CD4-positive, alpha-beta T cell treated with Interleukin-4 for 1 hour (primary cell): ENCODE measurements at regions not wholly inside any gene's neighbourhood (a gene's known extent, or its start where the extent isn't known, plus 50 kb on each side); places are given as distances from the start of the nearest gene placed in this dataset.
A peak's percentile ranks its signal among the peaks of the same experiment; 100 is the strongest.
"Not testable (repeated sequence)": the region's sequence is repeated elsewhere in the genome, so short reads cannot be mapped to it uniquely, and the experiment has no call there.

ENCODE experiments used
- DNase-seq, 2 donors: peaks; one replicate each; pipeline ENCODE4 v3.0.0-alpha.2; 2020 to 2022

- no peak for DNase-seq
Measured at GRCh38 chr10:28186887-28187578, 115.8 kb downstream of the MPP7 start.

- no peak for DNase-seq
Measured at GRCh38 chr10:28186461-28186860, 116.4 kb downstream of the MPP7 start.

DNA sequence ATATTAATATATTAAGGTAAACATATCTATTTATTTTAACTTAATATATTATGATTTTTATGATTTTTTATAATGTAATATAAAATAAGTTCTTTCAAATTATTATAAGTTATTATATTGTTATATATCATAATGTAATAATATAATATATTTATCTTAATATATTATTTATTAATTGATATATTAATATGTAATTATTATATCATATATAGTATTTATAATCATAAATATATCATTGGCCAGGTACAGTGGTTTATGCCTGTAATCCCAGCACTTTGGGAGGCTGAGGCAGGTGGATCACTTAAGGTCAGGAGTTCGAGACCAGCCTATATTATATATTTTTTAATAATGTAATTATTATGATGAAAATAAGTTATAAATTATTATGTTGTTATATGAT lies 118.1 kb downstream of the MPP7 start:
- DNase-seq = no peak

GRCh38 chr10:28181478-28182096 lies 121.3 kb downstream of the MPP7 start:
- DNase-seq = no peak

DNA sequence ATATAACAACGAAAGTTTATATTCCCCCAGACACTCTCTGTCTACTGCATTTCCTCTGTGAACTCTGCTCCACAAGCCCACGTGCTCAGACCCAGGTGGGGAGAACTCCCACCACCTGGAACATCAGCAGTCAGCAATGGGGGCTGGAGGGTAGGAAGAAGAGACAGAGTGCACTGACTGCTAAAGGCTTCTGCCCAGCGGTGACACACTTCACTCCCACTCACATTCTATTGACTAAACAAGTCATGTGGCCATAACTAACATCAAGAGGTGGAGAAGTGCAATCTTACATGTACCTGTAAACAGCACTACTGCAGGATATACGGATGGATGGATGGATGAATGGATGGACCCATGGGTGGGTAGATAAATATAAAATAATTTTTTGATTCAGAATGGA lies 122.2 kb downstream of the MPP7 start:
- peak in 1 of 2 donors; percentile 1 for DNase-seq

GRCh38 chr10:28179743-28180099 lies 123.1 kb downstream of the MPP7 start:
- no peak for DNase-seq

DNA sequence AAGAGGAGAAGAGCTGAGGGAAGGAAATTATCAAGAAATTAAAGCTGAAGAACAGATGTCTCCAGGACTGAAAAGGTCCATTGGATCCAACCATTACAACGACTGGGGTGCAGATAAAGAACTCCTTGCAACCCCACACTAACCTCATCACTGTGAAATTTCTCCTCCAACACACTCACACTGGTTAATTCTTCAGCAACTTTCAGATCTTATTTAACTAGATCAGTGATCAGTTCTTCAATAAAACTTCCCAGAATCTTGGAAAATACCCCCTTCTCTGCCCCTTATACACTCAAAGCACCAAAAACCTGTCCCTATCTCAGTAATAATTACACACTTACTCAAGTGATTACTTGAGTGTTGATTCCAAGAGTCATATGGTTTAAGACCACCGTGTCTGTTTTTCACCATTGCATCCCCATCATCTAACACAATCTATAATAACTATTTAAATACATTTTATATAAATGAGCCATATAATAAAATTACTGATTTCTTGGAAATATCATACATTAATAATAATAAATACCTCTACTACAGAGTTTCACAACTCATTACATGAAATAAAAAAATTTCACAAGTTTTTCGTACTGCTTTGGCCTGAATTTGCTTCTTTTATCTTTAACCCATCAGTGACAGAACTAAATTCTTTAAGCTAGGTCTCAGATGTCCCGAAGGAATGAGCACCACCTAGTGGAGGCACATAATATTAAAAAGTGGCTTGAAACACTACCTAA lies 123.7 kb downstream of the MPP7 start:
- DNase-seq = peak; percentile 12 to 77

DNA sequence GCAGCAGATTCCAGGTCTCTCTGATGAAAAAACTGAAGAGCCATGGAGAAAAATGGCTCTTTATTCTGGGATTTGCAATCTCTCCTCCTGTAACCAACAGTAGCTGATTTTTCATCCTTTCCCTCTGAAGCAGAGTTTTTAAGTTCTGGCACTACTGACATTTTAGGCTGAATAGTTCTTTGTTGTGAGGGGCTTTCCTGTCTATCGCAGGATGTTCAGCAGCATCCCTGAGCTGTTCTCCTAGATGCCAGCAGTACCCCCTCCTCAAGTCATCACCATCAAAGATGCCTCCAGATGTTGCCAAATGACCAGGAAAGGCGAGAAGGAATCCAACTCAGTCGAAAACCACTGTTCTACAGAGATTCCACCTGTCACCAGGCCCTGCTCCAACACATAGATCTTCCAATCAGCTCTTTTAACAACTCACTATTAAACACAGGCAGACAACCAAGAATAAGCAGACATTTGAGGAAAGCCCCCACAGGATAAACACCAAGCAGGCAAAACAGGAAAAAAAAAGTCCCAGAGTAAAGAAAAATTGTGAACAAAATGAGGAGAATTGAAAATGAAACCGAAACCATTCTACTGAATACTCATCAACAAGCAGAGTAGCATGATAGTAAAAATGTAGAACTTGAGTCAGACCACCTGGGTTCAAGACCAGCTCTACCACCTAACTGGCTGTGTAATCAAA lies 124.8 kb downstream of the MPP7 start:
- peak in 1 of 2 donors; percentile 60 for DNase-seq

DNA sequence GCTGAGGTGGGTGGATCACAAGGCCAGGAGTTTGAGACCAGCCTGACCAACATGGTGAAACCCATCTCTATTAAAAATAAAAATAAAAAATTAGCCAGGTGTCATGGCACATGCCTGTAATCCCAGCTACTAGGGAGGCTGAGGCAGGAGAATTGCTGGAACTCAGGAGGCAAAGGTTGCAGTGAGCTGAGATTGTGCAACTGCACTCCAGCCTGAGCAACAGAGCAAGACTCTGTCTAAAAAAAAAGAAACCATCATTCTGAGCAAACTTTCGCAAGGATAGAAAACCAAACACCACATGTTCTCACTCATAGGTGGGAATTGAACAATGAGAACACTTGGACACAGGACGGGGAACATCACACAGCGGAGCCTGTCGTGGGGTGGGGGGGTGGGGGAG lies 126.4 kb downstream of the MPP7 start:
- DNase-seq = not testable (repeated sequence)

- DNase-seq = no peak
Measured at GRCh38 chr10:28172223-28172610, 130.6 kb downstream of the MPP7 start.

DNA sequence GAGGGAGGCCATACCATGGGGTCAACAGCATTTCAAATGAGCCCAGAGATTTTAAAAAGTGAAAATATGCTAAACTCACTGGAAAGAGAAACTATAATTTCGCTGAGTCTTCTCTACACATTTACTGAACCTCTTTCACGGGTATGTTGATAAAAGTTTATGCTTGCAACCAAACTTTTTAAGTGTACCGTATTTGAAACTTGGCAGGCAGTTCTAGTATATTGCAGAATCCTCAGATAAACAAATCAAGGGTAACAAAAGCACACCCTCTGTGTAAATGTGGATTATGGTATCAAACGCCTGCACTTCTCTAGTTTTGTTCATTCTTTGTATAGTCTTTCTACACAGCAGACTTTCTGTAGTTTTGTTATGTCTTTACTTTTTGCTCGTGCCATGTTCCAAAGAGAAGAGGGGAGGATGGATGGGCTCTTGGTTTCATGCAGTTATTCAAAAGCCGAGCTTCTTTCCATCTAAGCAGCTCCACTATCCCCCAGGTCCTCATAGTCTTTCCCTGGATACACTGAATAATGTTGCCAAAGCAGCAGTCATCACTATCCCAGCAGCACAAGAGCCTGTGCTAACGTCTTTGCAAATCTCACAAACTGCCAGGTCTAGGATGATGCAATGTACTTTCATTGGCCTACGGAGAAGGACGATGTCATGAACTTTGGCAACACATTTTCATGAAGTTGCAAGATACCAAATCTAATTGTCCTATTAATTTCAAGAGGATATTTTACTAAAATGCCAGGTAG lies 131.2 kb downstream of the MPP7 start:
- DNase-seq = no peak

- no peak for DNase-seq
Measured at GRCh38 chr10:28169525-28169924, 133.3 kb downstream of the MPP7 start.

GRCh38 chr10:28160866-28161405 lies 141.9 kb downstream of the MPP7 start:
- DNase-seq = no peak

DNA sequence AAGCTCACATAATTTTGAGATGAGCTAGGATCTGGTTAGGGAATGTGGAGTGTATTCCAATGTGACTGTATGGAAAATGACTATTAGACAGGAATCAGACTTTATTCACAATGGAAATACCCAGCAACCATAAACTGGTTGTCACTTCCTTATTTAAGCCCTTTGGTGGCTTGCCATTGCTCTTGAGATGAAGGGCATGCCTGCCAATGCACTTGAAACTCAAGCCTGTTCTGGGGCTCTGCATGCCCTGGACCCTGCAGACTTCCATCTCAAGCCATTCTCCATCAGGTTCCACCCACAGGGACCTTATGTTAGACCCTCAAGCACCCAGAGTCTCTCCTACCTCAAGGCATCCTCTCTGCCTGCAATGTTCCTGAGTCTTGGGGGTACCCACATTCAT lies 145.5 kb downstream of the MPP7 start:
- DNase-seq = no peak

DNA sequence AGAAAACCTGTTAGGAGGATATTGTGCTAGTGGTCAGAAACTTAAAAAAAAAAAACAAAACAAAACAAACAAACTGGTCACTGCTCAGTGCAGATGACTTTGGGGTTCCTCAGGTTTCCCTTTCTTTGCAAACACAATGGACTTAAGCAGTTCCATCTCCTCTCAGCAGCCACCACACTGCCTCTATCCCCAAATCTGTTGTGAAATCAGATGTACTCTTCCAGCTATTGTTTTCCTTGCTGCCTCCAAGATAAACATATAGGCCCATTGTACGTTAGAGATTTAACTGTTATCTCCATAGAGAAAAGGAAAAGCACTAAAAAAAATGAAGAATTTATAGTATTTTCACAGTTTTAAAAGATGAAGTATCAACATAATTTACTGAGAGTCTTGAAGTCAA lies 147.1 kb downstream of the MPP7 start:
- DNase-seq = no peak

GRCh38 chr10:28151636-28152035 lies 151.2 kb downstream of the MPP7 start:
- no peak for DNase-seq

DNA sequence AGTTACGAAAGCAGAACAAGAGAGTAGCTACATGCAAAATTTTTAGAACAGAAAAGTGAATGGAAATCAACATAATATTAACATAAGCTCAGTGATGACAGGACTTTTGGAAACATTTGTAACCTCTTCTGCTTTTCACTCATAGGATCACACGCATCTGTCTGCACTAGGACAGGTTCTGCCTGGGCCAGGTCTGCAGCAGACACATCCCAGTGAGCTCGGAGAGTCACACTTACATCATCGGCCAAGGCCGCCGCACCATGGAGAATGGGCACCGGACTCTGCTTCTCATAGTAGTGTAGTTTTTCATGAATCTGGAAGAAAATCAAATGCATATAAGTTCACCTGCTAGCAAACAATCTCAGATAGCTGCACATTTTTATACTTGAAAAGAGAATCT lies 150.9 kb upstream of the ODAD2 start:
- DNase-seq = no peak

- no peak for DNase-seq
Measured at GRCh38 chr10:28147706-28148105, 148.8 kb upstream of the ODAD2 start.

GRCh38 chr10:28139138-28139537 lies 140.3 kb upstream of the ODAD2 start:
- no peak for DNase-seq

DNA sequence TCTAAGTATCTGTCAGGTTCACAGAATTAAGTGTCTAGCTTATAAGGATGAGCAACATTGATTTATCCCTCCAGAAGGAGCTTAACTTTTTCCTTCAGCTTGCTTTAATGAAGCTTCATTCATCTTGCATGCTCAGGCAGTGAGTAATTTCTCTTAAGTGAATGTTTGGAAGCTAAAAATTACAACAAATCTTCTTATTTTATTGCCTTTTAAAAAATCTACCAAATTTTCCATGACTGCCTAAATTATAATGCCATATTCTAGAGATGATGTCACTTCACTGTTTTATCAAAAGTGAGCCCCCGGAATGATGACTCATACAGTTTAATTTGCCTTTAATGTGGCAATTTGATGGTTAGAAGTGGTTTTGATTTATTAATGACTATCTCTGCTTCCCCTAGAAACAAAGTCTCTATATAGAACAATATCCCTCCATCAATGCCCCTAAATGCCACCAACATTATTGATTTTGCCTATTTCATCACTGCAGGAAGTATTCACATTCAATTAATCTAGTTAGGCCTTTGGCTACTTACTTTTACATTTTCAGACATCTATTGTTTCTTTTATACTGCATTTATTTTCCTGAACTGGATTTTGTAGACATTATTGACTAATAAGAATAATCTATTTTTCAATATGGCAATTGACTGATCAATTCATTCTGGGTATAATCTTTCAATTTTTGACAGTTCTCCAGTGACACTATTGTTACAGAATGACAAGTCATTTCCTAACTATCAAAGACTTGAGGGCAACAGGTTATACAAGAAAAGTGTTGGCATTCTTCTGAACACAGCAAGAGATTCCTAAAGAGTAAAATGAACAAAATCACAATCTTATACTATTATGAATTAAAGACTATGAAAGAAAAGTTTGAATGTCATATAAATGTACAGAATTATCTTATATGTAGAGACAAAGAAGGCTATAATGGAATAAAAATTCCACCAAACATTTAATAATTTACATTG lies 139.3 kb upstream of the ODAD2 start:
- DNase-seq = no peak

DNA sequence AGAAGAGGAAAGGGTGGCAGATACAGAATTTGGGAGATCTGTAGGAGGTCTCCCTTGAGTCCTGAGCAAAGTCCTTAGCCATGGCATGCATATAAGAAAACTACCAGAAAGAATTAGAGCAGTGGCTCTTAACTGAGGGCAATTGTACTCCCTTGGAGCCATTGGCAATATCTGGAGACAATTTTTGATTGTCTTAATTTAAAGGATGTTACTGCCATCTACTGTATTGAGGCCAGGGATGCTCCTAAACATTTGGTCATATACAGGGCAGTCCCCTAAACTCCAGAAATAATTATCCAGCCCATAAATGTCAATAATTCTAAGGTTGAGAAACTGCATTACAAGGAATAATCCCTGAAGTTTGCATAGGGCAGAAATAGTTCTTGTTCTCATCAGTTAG lies 136.4 kb upstream of the ODAD2 start:
- no peak for DNase-seq
